Peyer's patch (tissue), 4 donors: ENCODE measurements at regions not wholly inside any gene's neighbourhood (a gene's known extent, or its start where the extent isn't known, plus 50 kb on each side); places are given as distances from the start of the nearest gene placed in this dataset.

ENCODE experiments used
- POLR2A ChIP-seq, 2 donors: fragments of 450-650 bp; IDR thresholded peaks; one replicate each; pipeline ENCODE4 v1.5.1; 2017; ENCODE audit warnings: antibody characterized with exemption in 2 of 2, mild to moderate bottlenecking in 2 of 2, moderate library complexity in 2 of 2
- TF ChIP-seq, protein P1 (sequence below), 6 experiments: fragments of 450-650 bp in 4 of 6; fragments of 200-600 bp in 2 of 6; sonication (generic) in 1 of 6; IDR thresholded peaks; one replicate each; pipeline ENCODE4 v1.5.1; 2017 to 2019; ENCODE audit warnings: antibody characterized with exemption in 6 of 6, mild to moderate bottlenecking in 3 of 6, moderate library complexity in 1 of 6

DNA sequence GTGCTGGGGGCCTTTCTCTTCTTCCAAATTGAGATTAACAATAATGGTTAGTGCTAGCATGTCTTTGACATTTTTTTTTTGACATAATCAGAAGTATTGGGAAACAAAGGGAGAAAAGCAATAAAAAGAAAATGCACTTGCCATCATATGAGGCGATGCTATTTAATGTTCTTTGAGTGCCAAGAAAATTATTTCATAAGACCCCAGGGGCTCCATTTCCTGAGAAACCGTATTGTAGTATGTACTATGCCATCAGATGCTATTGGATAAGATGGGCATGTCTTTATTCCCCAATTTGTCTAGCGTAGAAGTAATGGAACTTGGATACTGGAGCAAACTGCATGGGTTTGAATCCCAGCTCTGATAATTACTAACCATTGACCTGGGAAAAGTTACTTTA, 408.9 kb downstream of the ADRA2A start:
- TF ChIP-seq, protein P1, sequence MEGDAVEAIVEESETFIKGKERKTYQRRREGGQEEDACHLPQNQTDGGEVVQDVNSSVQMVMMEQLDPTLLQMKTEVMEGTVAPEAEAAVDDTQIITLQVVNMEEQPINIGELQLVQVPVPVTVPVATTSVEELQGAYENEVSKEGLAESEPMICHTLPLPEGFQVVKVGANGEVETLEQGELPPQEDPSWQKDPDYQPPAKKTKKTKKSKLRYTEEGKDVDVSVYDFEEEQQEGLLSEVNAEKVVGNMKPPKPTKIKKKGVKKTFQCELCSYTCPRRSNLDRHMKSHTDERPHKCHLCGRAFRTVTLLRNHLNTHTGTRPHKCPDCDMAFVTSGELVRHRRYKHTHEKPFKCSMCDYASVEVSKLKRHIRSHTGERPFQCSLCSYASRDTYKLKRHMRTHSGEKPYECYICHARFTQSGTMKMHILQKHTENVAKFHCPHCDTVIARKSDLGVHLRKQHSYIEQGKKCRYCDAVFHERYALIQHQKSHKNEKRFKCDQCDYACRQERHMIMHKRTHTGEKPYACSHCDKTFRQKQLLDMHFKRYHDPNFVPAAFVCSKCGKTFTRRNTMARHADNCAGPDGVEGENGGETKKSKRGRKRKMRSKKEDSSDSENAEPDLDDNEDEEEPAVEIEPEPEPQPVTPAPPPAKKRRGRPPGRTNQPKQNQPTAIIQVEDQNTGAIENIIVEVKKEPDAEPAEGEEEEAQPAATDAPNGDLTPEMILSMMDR (IDR thresholded peaks at IDR 0.05) = no peak
- no peak for TF ChIP-seq POLR2A (IDR thresholded peaks at IDR 0.05)
